HG03097 (cell line): ENCODE measurements at regions not wholly inside any gene's neighbourhood (a gene's known extent, or its start where the extent isn't known, plus 50 kb on each side); places are given as distances from the start of the nearest gene placed in this dataset.

Source experiments
- ATAC-seq: cut with Tn5 transposase; IDR thresholded peaks from one replicate; pipeline ENCODE4 v1.9.1; 2021; ENCODE audit not compliant: unreplicated experiment, low FRiP score

DNA sequence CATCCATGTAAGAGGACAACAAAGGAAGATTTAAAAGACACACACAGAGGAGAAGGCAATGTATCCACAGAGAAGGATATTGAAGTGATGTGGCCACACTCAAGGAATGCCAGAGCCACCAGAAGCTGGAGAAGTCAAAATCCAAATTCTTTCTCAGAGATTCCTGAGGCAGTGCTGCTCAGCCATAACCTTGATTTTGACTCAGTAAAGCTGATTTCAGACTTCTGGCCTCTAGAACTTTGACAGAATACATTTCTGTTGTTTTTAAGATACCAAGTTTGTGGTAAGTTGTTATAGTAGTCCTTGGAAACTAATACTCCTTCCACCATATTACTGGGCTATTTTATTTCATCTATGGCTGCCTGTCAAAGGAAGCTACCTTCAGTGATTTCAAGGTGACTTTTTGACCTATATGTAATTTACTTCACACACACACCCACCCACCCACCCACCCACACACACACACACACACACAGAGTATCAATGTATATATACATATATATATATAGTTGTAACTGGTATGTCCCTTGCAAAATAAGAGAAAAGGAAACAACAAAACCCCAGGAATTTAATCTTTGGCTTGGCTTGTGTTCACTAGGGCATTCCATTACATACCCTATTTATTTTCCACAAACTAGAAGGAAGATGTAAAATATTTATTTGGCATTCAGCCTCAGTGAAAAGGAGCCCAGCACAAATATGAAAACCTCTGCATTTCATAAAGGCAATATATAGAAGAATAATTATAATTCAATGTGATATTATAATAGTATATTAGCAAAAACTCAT lies 142.1 kb upstream of the PTGFR start:
- no peak for ATAC-seq

DNA sequence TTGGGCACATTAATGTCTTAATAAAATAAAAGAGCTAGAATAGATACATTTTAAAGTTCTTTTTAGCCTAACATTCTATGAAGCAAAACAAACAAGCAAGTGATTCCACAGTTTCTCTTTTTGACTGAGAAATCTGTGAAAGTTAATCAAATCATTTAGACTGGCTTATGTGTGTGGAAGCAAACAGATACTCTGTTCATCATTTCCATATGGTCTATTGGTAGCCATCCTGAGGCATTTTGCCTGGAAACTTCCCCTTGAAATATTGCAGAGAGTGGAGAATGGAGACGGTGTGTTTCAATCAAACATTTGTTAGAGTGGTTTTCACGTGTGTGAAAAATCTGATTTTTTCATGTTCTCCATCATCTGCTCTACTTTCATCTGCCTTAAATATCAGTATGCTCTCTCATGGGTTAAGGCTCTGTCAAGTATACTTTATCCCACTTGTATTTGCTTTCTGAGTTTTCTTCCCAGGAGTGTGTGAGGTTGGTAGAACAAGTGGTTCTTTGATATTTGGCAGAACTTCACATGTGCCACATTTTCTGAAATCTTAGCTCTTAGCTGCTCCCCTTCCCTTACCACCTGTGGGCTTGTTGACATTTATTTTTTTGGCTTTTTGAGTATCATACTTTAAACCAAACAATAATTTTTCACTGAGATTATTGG lies 139.1 kb upstream of the PTGFR start:
- no peak for ATAC-seq

DNA sequence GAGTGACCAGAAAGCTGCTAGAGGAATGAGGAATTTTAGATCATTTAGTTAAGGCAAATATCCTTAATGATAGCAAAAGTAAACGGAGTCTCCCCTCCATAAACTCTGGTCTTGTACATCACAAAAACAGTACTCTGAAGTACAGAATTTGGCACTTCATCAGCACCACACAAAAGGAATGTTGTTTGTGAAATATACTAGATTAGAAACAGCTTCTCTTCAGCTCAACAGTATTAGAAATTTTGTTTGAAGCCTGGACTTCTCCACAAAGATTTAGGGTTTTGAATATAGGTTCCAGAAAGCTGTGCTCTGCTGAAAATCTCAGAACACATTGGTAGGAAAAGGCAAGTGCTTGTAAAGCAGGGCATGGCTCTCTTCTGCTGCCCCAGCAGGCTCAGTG lies 135.1 kb upstream of the PTGFR start:
- ATAC-seq: no peak

DNA sequence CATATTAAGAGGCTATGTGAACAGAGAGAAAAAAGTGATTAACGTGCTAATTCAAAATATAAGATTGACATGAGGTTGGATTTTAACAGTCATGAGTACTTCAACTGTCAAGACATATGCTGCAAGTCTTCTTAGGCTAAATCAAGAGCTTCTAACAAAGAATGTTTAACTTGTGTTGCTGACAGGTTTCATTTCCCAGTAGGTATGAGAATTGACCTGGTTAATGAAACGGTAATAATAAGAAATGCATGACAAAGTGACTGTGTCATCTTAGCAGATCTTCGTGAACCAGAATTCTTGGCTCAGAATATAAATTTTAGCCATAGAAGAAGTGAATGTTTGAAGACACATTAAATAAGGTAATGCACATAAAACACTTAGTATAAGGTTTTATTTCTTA lies 132.6 kb upstream of the PTGFR start:
- ATAC-seq: no peak

GRCh38 chr1:78359666-78360065 lies 131.1 kb upstream of the PTGFR start:
- no peak for ATAC-seq

DNA sequence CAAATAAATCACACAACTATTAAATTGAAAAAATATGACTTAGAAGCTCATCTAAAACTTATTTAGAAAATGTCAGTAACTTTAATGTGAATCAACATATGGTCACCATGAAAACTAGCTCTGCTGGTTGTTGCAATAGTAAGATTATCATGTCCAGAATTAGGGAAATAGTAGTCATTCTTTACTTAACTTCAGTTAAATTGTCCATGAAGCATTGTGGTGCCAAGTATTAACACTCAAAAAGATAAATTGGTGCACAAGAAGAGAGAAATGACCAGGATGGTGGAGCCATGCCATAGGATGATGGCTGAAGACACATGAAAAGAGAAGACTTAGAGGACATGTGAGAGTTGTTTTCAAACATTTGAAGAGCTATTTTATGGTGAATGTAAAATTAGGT lies 130.2 kb upstream of the PTGFR start:
- ATAC-seq: no peak

- ATAC-seq: no peak
These were observed 123.1 kb upstream of the PTGFR start for GRCh38 chr1:78367700-78368099.

- no peak for ATAC-seq
These were observed 121.2 kb upstream of the PTGFR start for GRCh38 chr1:78369546-78369945.

GRCh38 chr1:78370356-78370755 lies 120.4 kb upstream of the PTGFR start:
- peak; percentile 86 for ATAC-seq

GRCh38 chr1:78370779-78371482 lies 119.8 kb upstream of the PTGFR start:
- peak; percentile 74 for ATAC-seq

DNA sequence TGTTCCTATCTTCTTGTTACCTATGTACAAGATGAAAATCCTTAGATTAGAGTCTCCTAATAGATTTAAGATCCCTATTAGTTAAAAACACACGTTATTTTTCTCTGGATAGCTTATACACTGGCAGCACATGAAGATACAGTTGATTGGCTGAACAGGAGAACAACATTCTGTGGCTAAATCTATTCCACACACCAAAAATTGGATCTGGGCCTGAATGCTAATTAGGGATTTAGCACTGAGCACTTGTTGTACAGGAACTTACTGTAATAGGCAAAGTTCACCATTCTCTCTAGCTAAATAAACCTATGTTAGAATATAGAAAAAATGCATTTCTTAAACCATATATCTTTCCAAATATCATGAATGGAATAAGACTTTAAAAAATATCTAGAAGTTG lies 117.1 kb upstream of the PTGFR start:
- ATAC-seq: no peak

GRCh38 chr1:78375996-78376395 lies 114.8 kb upstream of the PTGFR start:
- no peak for ATAC-seq

GRCh38 chr1:78377356-78377928 lies 113.3 kb upstream of the PTGFR start:
- ATAC-seq: peak; percentile 98

DNA sequence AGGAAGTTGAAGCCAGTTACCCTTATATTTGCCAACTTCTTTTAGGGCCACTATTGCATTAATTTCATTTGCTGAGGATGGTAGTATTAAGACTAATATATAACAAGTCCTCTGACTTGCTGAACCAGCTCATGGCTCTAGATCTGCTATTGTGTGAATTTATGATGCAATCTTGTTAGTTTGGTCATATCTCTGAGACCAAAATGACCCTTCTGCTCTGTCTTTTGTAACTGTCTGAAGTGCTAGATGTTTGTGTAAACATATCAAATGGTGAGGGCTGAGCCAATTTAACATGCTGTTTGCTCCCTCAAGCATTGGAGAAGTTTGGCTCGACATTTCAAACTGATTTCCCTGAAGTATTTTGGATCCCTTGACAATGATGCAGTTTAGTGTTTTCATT lies 106.9 kb upstream of the PTGFR start:
- no peak for ATAC-seq

DNA sequence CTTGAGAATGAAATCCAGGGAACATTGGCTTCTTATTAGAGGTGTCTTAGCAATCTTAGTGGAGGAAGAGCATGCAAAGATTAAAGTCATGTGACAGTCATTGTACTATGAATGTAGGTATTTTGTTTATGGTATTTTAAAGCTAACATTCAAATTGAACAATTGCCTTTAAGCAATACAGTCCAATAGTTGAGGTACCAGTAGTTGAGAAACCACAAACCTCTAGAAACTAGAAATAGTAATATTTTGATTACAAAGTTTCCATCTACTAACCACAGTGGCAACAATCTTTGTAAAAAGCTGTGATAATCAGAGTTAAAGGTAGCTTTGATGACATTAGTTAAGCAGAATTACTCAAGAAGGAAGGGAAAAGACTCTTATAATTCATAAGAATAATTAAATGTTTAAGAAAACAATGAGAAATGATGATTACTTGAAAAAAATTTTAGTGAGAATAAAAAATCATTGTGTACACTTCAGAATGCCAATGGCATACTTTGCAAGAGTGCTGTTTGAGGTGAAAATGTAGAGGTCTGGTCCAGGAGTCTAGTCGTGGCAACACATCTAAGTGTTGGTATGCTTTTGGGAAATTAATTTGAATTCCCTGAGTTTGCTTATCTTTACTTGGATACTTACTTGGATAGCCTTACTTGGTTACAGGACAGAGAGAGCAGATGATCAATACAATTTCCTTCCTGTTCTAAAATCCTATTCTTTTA lies 104.9 kb upstream of the PTGFR start:
- peak; percentile 93 for ATAC-seq

GRCh38 chr1:78387201-78387600 lies 103.6 kb upstream of the PTGFR start:
- no peak for ATAC-seq

DNA sequence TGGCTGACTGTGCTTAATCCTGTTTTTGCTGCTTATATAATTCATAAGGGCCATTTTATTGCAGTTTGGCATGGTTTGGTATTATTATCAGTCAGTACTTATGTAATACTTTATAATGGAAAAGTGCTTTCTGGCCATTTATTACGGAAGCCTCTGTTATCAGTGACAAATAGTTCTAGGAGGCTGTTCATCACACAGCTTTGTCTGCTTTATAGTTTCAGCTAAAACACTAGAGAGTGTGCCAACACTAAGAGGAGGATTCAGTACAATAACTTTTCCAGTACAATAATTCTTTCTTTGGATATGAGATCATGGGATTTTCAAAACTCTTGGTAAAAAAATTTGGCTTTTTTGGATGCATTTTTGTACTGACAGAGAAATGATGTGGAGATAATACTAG lies 102.9 kb upstream of the PTGFR start:
- ATAC-seq: no peak

DNA sequence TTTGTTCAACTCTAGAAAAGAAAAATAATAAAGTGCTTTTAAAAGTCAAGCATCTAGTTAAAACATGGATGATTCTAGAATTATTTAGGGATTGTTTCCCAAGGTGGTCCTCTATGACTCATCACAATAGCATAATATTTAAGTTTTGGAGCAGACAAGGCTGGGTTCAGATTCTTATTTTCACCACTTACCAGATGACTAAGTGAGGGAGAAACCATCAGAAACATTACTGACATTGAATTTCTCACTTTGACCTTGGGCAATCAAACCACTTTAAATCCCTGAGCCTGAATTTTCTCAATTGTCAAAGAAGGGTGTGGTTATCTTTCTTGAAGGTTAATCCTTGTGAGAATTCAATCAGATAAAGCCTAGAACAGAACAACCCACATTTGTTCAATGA lies 102.5 kb upstream of the PTGFR start:
- no peak for ATAC-seq

DNA sequence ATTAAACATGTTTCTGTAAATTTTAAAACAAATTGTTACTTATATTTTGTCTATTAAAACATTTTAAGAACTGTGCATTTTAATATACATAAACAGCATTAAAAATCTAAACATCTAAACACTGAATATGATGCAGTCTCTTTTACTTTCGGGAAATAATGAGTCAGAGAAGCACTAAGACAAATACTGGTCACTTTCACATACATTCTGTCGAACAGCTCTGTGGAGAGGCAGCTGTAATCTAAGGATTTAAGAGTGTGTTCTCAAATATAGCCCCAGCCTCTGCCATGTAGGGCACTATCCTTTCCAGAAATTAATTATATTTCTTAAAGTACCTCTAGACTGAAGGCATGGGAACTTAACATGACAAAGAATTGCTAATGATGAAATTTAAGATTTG lies 89.6 kb upstream of the PTGFR start:
- ATAC-seq: no peak

GRCh38 chr1:78408192-78408591 lies 82.6 kb upstream of the PTGFR start:
- ATAC-seq: no peak

DNA sequence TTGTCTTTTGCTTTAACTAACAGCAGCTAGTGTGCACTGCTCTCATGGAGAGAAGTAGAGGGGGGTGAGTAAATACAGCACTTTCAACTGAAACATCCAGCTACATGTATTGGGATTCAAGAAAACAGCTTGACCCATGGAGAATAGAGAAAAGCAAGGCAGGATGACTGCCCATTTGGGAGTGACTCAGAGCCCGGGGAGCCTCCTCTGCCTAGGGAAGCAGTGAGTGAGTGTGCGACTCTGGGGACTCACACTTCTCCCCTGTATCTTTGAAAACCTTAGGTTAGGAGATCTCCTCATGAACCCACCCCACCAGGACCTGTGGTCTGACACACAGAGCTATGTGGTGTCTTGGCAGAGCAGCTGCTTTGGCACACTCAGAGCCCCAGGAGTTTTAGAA lies 82.0 kb upstream of the PTGFR start:
- no peak for ATAC-seq
